ENCODE measurements at regions not wholly inside any gene's neighbourhood (a gene's known extent, or its start where the extent isn't known, plus 50 kb on each side); places are given as distances from the start of the nearest gene placed in this dataset.

DNA sequence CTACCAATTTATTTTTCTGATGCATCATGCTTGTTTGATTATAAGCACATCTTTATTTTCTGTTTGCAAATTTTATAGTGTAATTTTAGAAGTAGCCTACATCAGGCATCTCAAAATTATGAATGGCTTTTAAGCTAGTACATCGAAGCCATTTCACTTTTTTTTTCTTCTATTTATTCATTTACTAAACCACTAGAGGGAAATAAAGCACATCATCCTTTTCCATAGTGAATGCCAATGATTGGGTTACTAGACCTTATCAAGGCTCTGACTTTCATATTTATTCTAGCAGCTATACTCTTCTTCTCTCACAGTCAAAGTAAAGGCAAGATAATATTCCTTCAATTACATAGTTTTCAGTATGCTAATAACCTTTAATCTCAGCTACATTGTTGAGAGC is 736.4 kb upstream of the LRFN5 start:
- DNase-seq = no peak

DNA sequence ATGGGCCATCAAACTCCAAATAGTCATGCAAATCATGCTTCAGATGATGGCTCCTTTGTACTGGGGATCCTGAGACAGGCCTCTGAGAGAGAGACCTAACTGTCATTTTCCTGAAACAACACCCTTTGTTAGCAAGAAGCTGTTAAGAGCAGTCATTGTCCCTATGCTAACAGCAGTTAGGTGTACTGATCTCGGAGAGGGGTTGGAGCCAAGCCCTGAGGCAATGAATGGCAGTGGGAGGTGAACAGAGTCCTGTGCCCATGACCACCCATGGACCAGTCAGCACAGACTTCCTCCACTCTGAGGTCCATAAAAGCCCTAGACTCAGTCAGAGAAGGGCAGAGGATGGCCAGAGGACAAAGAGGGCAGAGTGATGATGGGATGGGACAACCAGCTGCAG is 747.6 kb upstream of the LRFN5 start:
- no peak for DNase-seq

GRCh38 chr14:40855343-40855742 is 751.3 kb upstream of the LRFN5 start:
- DNase-seq = no peak

DNA sequence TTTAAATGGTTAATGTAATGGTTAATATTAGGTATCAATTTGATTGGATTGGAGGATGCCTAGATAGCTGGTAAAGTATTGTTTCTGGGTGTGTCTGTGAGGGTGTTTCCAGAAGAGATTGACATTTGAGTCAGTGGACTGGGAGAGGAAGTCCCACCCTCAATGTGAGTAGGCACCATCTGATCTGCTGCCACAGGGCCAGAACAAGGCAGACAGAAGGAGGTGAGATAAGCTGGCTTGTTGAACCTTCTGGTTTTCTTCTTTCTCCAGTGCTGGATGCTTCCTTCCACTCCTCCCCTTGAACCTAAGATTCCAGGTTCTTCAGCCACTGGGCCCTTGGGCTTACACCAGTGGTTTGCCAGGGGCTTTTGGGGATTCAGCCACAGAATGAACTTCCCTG is 756.5 kb upstream of the LRFN5 start:
- no peak for DNase-seq

- no peak for DNase-seq
Observed at GRCh38 chr14:40847480-40847879, 759.2 kb upstream of the LRFN5 start.

- DNase-seq = no peak
Observed at GRCh38 chr14:40842816-40843215, 763.9 kb upstream of the LRFN5 start.

- DNase-seq = no peak
Observed at GRCh38 chr14:40841886-40842285, 764.8 kb upstream of the LRFN5 start.

DNA sequence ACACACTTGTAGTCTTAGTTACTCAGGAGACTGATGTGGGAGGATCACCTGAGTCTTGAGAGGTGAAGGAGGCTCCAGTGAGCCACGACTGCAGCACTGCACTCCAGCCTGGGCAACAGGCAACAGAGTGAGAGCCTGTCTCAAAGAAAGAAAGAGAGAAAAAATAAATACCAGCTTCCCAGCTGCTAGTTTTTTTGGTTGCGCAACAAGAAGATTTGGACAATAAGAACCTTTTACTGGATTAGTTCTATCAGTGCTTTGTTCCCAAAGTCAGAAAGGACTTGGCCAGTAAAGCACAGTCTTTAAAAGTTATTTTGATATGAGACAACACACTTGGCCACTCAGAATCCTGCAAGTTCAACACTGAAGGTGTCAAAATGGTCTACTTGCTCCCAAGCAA is 768.1 kb upstream of the LRFN5 start:
- no peak for DNase-seq

- no peak for DNase-seq
Observed at GRCh38 chr14:40806471-40806870, 800.2 kb upstream of the LRFN5 start.

DNA sequence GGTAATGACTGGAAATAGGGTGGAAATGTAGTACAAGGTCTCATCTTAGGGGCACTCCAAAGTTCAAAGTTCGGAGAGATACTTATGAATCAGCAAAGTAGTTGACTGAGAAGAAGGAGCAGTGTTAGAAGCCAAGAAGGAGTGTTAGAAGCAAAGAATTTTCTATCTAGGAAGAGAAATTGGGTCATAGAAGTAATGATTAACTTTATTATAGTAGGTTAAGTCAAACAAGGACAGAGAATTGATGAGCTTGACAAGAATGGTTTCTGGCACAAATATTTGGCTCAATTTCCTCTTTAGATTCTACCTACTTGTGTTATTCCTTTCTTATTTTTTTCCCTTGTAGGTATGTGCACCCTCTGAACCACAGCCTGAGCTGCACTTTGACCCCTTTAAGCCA is 810.5 kb upstream of the LRFN5 start:
- no peak for DNase-seq

DNA sequence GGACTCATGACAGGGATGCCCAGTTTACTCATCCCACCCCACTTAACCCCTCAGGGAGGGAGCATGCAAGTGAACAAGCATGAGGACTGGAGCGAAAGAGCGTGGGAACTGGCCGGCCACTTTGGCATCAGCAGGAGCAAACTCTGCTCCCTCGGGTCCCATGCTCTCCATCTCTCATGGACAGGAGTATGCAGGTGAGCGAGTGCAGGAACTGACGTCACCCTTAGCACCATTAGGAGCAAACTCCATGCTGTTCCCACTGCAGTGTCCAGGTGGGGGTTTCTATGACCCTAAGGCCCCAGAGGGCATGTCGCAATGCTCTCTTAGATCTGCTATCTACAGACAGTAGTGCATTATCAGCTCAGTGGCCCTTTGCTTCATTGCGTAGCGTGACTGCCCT is 821.8 kb upstream of the LRFN5 start:
- no peak for DNase-seq

DNA sequence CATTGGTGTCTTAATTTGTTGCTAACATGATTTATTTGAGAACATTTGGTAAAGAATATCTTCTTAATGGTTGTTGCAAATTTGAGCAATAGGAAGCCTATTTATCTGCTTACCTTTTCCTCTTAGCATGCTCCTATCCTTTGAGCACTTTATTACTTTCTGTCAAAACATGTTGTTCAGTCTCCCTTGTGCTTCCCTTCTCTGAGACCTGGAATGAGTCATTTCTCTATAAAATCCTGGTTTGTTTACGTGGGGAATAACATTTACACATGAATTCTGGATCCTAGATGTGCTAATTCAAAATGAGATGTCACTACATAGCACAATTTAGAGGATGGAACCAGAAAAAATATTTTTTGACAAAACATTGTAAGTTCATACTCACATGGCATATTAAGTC is 844.0 kb upstream of the LRFN5 start:
- DNase-seq = no peak

- no peak for DNase-seq
Observed at GRCh38 chr14:40762177-40762576, 844.5 kb upstream of the LRFN5 start.

DNA sequence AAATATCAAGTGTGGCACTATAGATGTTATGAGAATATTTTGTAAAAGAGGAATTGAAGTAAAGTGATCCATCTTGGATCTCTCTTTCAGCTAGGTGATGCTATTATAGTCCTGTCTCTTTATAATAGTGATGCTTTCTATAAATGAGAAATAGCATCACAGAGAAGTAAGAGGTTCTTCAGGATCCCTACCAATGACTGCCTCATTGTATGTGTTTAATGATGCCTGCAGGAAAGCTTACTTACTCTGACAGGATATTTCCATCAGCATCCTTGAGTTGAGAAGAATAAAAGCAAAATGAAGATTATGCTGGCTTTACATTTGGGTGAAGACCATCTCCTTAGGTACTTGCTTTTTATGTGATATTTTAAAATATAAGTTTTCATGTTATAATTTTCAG is 846.0 kb upstream of the LRFN5 start:
- no peak for DNase-seq

- no peak for DNase-seq
Observed at GRCh38 chr14:40758076-40758475, 848.6 kb upstream of the LRFN5 start.

GRCh38 chr14:40757376-40757950 is 849.2 kb upstream of the LRFN5 start:
- DNase-seq = no peak

- DNase-seq = no peak
Observed at GRCh38 chr14:40733206-40733605, 873.5 kb upstream of the LRFN5 start.

DNA sequence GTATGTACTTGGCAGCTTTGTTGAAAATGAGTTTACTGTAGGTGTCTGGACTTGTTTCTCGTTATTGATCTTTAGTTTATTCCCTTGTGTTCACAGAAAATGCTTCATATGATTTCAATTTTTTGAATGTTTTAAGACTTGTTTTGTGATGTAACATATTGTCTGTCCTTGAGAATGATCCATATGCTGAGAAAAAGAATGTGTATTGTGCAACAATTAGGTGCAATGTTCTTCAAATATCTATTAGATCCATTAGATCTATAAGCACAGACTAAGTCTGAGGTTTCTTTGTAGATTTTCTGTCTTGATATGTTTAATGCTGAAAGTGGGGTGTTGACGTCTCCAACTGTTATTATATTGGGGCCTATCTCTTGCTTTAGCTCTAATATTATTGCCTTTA is 879.6 kb upstream of the LRFN5 start:
- DNase-seq = no peak

GRCh38 chr14:40713387-40713786 is 893.3 kb upstream of the LRFN5 start:
- DNase-seq = no peak

DNA sequence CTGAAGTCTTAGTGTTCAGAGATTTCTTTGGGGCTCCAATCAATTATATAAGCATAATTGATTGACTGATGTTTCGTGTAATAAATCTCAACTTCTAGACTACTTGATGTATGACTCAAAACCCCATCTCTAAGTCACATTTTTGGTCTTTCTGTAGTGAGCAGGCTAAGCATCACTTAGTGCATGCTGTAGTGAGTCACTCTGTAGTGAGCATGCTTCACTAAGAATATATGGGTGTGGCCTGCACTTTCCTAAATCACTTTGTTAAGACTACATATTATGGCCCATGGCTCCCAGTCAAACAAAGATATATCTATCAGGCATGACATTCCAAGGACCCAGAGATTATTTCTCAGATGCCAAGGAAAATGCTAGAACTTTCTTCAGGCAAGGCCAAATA is 909.4 kb upstream of the LRFN5 start:
- DNase-seq = no peak

- DNase-seq = no peak
Observed at GRCh38 chr14:40694023-40694422, 912.7 kb upstream of the LRFN5 start.

GRCh38 chr14:40691066-40691465 is 915.6 kb upstream of the LRFN5 start:
- DNase-seq = no peak

DNA sequence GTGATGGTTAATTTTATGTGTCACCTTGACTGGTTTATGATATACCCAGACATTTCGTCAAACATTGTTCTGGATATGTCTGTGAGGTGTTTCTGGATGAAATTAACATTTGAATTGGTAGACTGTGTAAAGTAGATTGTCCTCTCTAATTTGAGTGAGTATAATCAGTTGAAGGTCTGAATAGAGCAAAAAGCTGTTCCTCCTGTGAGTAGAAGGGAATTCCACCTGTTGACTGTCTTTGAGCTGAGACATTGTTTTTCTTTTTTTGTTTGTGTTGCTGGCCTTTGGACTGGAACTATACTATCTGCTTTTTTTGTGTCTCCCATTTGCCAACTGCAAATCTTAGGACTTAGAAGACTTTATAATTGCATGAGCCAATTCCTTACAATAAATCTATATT is 920.9 kb upstream of the LRFN5 start:
- DNase-seq = no peak

GRCh38 chr14:40684328-40684727 is 922.3 kb upstream of the LRFN5 start:
- no peak for DNase-seq

DNA sequence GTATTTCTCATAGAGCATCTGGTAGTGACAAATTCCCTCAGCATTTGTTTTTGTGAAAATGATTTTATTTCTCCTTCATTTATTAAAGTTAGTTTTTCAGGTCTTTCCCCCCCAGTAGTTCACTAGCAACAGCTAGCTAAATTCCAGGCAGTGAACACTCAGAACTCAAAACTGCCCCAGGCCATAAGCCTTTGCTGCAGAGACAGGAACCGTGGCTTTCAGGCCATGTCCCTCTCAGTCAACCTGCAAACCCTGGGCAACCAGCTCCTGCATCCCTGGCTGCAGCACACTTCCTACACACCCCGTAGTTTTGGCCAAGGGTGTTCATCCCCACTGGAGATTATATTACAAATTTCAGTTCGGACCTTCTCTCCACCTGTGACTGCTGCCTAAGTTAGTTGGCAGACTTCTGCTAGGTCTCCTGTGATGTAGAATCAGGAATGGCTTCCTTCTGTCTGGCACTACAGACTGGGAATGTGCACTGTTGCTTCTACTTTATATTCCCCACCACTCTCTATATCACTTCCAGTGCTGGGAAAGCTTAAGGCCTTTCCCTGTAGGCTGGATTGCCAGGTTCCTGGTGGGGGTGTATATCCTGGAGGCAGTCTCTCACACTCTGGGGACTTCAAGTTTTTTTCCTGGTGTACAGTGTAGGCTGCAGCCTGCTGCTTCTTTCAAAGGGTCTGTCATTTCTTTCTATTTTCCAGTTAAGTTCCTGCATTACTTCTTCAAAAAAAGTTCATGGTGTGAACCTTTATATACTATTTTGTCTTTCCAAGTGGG is 924.4 kb upstream of the LRFN5 start:
- DNase-seq = no peak
